Transverse colon (tissue), 4 donors: ENCODE measurements at regions not wholly inside any gene's neighbourhood (a gene's known extent, or its start where the extent isn't known, plus 50 kb on each side); places are given as distances from the start of the nearest gene placed in this dataset.

ENCODE experiments used
- DNase-seq: peaks from one replicate; pipeline ENCODE4 v3.0.0-alpha.2; 2019
- H3K27ac ChIP-seq, 4 donors: fragments of 200-600 bp; sonication (generic); 2 replicates each; pipeline ENCODE4 v1.5.1; 2016 to 2018; ENCODE audit warnings: inconsistent platforms in 4 of 4
- H3K27me3 ChIP-seq: fragments of 200-600 bp; sonication (generic); 2 replicates; pipeline ENCODE4 v1.5.1; 2017; ENCODE audit warnings: inconsistent platforms
- H3K36me3 ChIP-seq, 4 donors: fragments of 200-600 bp; sonication (generic); 2 replicates each; pipeline ENCODE4 v1.5.1; 2017 to 2019; ENCODE audit warnings: inconsistent platforms in 4 of 4
- H3K4me1 ChIP-seq, 4 donors: fragments of 200-600 bp; sonication (generic); 2 replicates each; pipeline ENCODE4 v1.5.1; 2017 to 2020; ENCODE audit warnings: inconsistent platforms in 4 of 4
- H3K4me3 ChIP-seq, 4 donors: fragments of 200-600 bp; sonication (generic); 1 replicate in 1 of 4; 2 replicates in 3 of 4; pipeline versions ENCODE4 v1.5.1 to v1.6.1; 2017 to 2019; ENCODE audit warnings: inconsistent platforms in 4 of 4
- H3K9me3 ChIP-seq, 2 donors: fragments of 200-600 bp; sonication (generic); 2 replicates each; pipeline ENCODE4 v1.5.1; 2017 to 2019; ENCODE audit warnings: inconsistent platforms in 2 of 2
- CTCF ChIP-seq, 5 experiments: fragments of 200-600 bp in 3 of 5; fragments of 450-650 bp in 2 of 5; sonication (generic) in 3 of 5; IDR thresholded peaks; 1 replicate in 2 of 5; 2 replicates in 3 of 5; pipeline ENCODE4 v1.5.1; 2016 to 2017; ENCODE audit warnings: antibody characterized with exemption in 5 of 5, inconsistent platforms in 3 of 5, mild to moderate bottlenecking in 2 of 5, moderate library complexity in 1 of 5
- EP300 ChIP-seq: sonication (generic); formaldehyde crosslinking; IDR thresholded peaks from one replicate; pipeline ENCODE4 v1.6.1; 2017; ENCODE audit warnings: antibody characterized with exemption, low read depth
- POLR2A ChIP-seq: fragments of 450-650 bp; IDR thresholded peaks from one replicate; pipeline ENCODE4 v1.6.1; 2016; ENCODE audit warnings: antibody characterized with exemption, mild to moderate bottlenecking, moderate library complexity
- POLR2AphosphoS5 ChIP-seq, 3 donors: sonication (generic); formaldehyde crosslinking; IDR thresholded peaks; one replicate each; pipeline ENCODE4 v1.6.1; 2016; ENCODE audit warnings: antibody characterized with exemption in 3 of 3
- whole genome bisulfite sequencing, 2 donors: methylation state at CpG; one replicate each; pipeline ENCODE4 v1.1.5; 2018; ENCODE audit warnings: low coverage in 1 of 2; 5-methylcytosine and 5-hydroxymethylcytosine counted together
- in situ Hi-C, 4 donors: fragments of 200-750 bp; cut with MboI; loops; one replicate each; pipeline versions ENCODE4 v1.15.0 to v1.15.1; 2017; ENCODE audit warnings: low sequenced_read_pairs in 3 of 4, low pct_ligation_motif_present in 1 of 4, low pct_unique_long_range_greater_than_20kb in 1 of 4
- intact Hi-C: fragments of 100-400 bp; cut with DNase I; formaldehyde crosslinking; loops from one replicate; pipeline ENCODE4 v1.15.1; 2023; ENCODE audit warnings: low total_unique reads

DNA sequence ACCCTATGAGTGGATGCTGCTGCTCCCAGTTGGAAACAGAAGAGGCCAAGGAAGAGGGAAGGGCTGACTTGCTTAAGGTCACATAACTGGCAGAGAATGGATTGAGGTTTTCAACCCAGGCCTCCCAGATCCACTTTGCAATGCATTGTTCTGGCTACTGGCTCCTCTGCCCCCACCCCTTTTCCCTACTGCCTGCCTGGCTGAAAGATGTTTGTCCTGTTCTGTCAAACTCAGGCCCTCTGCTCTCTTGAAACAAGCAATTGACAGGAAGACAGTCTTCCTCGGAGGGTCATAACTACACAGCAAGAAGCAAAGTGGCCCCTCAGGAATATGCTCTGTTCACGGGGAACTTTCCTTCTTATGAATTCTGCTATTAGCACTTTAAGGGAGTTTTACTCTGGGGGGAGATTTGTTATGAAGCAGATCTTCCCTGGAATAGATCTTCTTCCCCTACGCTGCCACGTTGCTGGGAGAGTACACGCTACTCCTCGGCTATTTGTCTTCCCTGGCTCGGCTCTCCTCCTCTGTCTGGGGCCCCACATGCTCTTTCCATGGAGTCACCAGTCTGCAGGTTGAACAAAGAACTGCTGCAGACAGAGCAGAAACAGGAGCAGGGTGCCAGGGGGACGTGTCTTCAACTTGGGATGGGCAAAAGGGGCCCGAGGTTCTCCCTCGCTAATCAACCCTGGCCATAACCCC is 436.1 kb downstream of the TYW1 start:
- Histone ChIP-seq H3K27me3 (no peaks in the 10 kb centered on the region), H3K36me3 (no peaks in the 10 kb centered on the region), H3K9me3 (no peaks in the 10 kb centered on the region), H3K4me3 (no peak overlapping the region), H3K27ac (no peak overlapping the region), H3K4me1 (no peaks in the 10 kb centered on the region)
- 71% methylated on average over 1 to 10 of the region's 10 CpGs for WGBS, 2 donors
- intact Hi-C loops (no loop called here), in situ Hi-C loops (loop anchor here in 1 of 4 donors (25.0 kb wide), 1 partner anchor 105 kb away; no protein-coding TSS in a partner anchor)
- TF ChIP-seq EP300 (no peak), CTCF (IDR thresholded peaks at IDR 0.05) (no peak), POLR2AphosphoS5 (IDR thresholded peaks at IDR 0.05) (no peak), POLR2A (no peak)
- no peak for DNase-seq

DNA sequence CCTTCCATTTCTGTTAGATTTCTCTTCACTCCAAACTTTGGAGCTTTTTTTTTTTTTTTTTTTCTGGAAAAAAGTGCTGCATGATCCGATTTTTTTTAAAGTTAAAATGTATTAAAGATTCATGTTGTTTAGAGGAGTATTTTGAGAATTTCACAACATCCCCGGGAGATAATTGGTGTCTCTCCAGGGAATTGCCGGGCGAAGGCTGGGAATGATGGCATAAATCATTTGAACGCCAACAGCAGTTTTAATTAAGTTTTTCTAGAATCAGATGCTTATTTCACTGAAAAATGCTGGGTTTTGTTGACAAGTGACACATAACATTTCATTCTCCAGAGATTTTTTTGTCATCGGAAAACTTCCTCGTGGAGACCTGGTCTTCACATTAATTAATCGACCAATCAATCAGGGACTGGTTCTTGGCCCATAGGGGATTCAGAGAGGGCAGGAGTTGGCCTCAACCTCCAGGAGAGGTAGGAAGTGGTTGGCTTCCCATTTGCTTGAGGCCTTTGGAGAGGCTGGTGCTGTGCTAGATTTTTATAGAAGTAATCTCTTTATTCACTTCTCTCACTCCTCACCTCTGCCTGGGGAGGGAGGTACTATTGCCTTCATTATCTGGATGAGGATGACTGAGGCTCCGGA is 439.4 kb downstream of the TYW1 start:
- Histone ChIP-seq H3K9me3 (no peaks in the 10 kb centered on the region), H3K27ac (no peak overlapping the region), H3K36me3 (no peaks in the 10 kb centered on the region), H3K4me3 (no peak overlapping the region), H3K27me3 (no peaks in the 10 kb centered on the region), H3K4me1 (no peaks in the 10 kb centered on the region)
- 85 to 87% methylated on average over 8 to 9 of the region's 9 CpGs for WGBS, 2 donors
- in situ Hi-C loops (loop anchor here in 1 of 4 donors (25.0 kb wide), 1 partner anchor 101 kb away; no protein-coding TSS in a partner anchor), intact Hi-C loops (no loop called here)
- no peak for DNase-seq
- TF ChIP-seq CTCF (IDR thresholded peaks at IDR 0.05) (no peak), POLR2A (no peak), POLR2AphosphoS5 (IDR thresholded peaks at IDR 0.05) (no peak), EP300 (no peak)

DNA sequence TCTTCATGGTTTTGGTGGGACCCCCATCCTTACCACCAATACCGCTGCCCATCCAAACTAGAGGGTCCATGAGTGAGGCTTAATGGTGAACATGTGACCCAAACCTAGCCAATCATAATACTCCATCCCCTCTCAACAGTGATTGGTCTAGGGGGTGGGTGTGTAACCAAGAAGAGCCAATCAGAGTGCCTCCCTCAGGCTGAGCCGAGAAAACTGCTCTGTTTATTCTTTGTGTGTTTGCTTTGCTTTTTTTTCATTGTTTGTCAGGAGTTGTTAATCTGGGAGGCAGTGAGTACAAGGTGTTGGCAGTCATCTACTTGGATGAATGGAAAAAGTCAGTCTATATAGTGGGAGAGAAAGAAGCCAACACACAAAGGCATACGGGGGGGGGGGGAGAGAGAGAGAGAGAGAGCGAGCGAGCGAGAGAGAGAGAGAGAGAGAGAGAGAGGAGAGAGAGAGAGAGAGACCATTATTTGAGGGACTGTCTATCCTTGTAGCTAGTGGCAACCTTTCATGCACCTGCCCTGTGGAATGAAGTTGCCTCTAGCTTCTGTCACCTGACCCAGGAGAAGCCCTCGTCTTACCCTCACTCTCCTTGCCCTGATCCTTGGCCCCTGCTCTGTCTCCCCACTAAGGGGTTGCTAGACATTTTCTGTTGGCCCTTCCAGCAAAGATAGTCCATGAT is 441.7 kb downstream of the TYW1 start:
- in situ Hi-C loops = loop anchor here in 1 of 4 donors (25.0 kb wide), 1 partner anchor 99 kb away; no protein-coding TSS in a partner anchor
- 51 to 57% methylated on average over 3 to 7 of the region's 7 CpGs for WGBS, 2 donors

More for the DNA sequence above, 441.7 kb downstream of the TYW1 start:
- Histone ChIP-seq H3K27ac (no peak overlapping the region), H3K27me3 (no peaks in the 10 kb centered on the region), H3K4me1 (no peaks in the 10 kb centered on the region), H3K36me3 (no peaks in the 10 kb centered on the region), H3K4me3 (no peak overlapping the region), H3K9me3 (no peaks in the 10 kb centered on the region)
- no peak for TF ChIP-seq POLR2A
- TF ChIP-seq POLR2AphosphoS5 (IDR thresholded peaks at IDR 0.05) = no peak
- TF ChIP-seq CTCF (IDR thresholded peaks at IDR 0.05) = no peak
- TF ChIP-seq EP300 = no peak
- intact Hi-C loops = no loop called here
- DNase-seq = no peak
